ENCODE measurements at regions not wholly inside any gene's neighbourhood (a gene's known extent, or its start where the extent isn't known, plus 50 kb on each side); places are given as distances from the start of the nearest gene placed in this dataset.

GRCh38 chr2:4963106-4963505, 729.1 kb upstream of the SOX11 start:
- H3K4me1 Mint-ChIP-seq, result no peaks in the 10 kb centered on the region
- Histone ChIP-seq H3K36me3 (ENCODE audit: control insufficient read depth, insufficient read depth, low read length) (no peaks in the 10 kb centered on the region), H3K9me3 (ENCODE audit: control insufficient read depth in 2 of 2, low read length in 2 of 2) (no peaks in the 10 kb centered on the region), H3K27me3 (ENCODE audit: control insufficient read depth, insufficient read depth, low read length) (no peaks in the 10 kb centered on the region), H3K4me3 (ENCODE audit: low read depth, low read length) (no peak overlapping the region), H3K4me1 (ENCODE audit: control insufficient read depth, insufficient read depth, low read length, poor library complexity, severe bottlenecking) (no peaks in the 10 kb centered on the region), H3K27ac (ENCODE audit: insufficient read depth, low read length, poor library complexity, severe bottlenecking) (no peak overlapping the region)
- no peak overlapping the region for H3K4me3 Mint-ChIP-seq
- no peak overlapping the region for H3K27ac Mint-ChIP-seq
- H3K36me3 Mint-ChIP-seq, result no peaks in the 10 kb centered on the region
- peaks cover 0 to 11% (median 3%) of the 10 kb centered on the region in 7 donors for H3K9me3 Mint-ChIP-seq
- no peaks in the 10 kb centered on the region for H3K27me3 Mint-ChIP-seq
- ATAC-seq (ENCODE audit: low read depth in 2 of 2) (no peak), DNase-seq (no peak)

- Histone ChIP-seq H3K27me3 (ENCODE audit: control insufficient read depth, insufficient read depth, low read length) (no peaks in the 10 kb centered on the region), H3K9me3 (ENCODE audit: control insufficient read depth in 2 of 2, low read length in 2 of 2) (no peaks in the 10 kb centered on the region), H3K4me1 (ENCODE audit: control insufficient read depth, insufficient read depth, low read length, poor library complexity, severe bottlenecking) (no peaks in the 10 kb centered on the region), H3K36me3 (ENCODE audit: control insufficient read depth, insufficient read depth, low read length) (no peaks in the 10 kb centered on the region), H3K4me3 (ENCODE audit: low read depth, low read length) (no peak overlapping the region), H3K27ac (ENCODE audit: insufficient read depth, low read length, poor library complexity, severe bottlenecking) (no peak overlapping the region)
- no peak for DNase-seq
- no peak for ATAC-seq (ENCODE audit: low read depth in 2 of 2)
- Mint-ChIP-seq H3K4me1 (no peaks in the 10 kb centered on the region), H3K9me3 (peaks cover 2 to 20% (median 6%) of the 10 kb centered on the region in 7 donors), H3K27ac (no peak overlapping the region), H3K27me3 (no peaks in the 10 kb centered on the region), H3K36me3 (no peaks in the 10 kb centered on the region), H3K4me3 (no peak overlapping the region)
Observed at GRCh38 chr2:4964001-4964540, 728.1 kb upstream of the SOX11 start.

- H3K4me3 ChIP-seq (ENCODE audit: low read depth, low read length), result no peak overlapping the region
- no peak overlapping the region for H3K27ac ChIP-seq (ENCODE audit: insufficient read depth, low read length, poor library complexity, severe bottlenecking)
- peaks cover 2 to 24% (median 6%) of the 10 kb centered on the region in 7 donors for H3K9me3 Mint-ChIP-seq
- H3K27me3 Mint-ChIP-seq, result no peaks in the 10 kb centered on the region
- no peaks in the 10 kb centered on the region for H3K36me3 Mint-ChIP-seq
- DNase-seq (no peak), ATAC-seq (ENCODE audit: low read depth in 2 of 2) (no peak)
- H3K36me3 ChIP-seq (ENCODE audit: control insufficient read depth, insufficient read depth, low read length), result no peaks in the 10 kb centered on the region
- no peaks in the 10 kb centered on the region for H3K4me1 ChIP-seq (ENCODE audit: control insufficient read depth, insufficient read depth, low read length, poor library complexity, severe bottlenecking)
- no peaks in the 10 kb centered on the region for H3K4me1 Mint-ChIP-seq
- H3K27ac Mint-ChIP-seq, result no peak overlapping the region
- no peaks in the 10 kb centered on the region for H3K27me3 ChIP-seq (ENCODE audit: control insufficient read depth, insufficient read depth, low read length)
- no peak overlapping the region for H3K4me3 Mint-ChIP-seq
- H3K9me3 ChIP-seq (ENCODE audit: control insufficient read depth in 2 of 2, low read length in 2 of 2), result no peaks in the 10 kb centered on the region
Observed at GRCh38 chr2:4964579-4964978, 727.6 kb upstream of the SOX11 start.

GRCh38 chr2:4965556-4966320, 726.4 kb upstream of the SOX11 start:
- Mint-ChIP-seq H3K4me3 (no peak overlapping the region), H3K4me1 (no peaks in the 10 kb centered on the region), H3K9me3 (peaks cover 2 to 29% (median 8%) of the 10 kb centered on the region in 7 donors), H3K27me3 (no peaks in the 10 kb centered on the region), H3K36me3 (no peaks in the 10 kb centered on the region), H3K27ac (no peak overlapping the region)
- H3K4me3 ChIP-seq (ENCODE audit: low read depth, low read length), result no peak overlapping the region
- H3K27me3 ChIP-seq (ENCODE audit: control insufficient read depth, insufficient read depth, low read length), result no peaks in the 10 kb centered on the region
- DNase-seq (no peak), ATAC-seq (ENCODE audit: low read depth in 2 of 2) (no peak)
- H3K27ac ChIP-seq (ENCODE audit: insufficient read depth, low read length, poor library complexity, severe bottlenecking), result no peak overlapping the region
- H3K36me3 ChIP-seq (ENCODE audit: control insufficient read depth, insufficient read depth, low read length), result no peaks in the 10 kb centered on the region
- no peaks in the 10 kb centered on the region for H3K4me1 ChIP-seq (ENCODE audit: control insufficient read depth, insufficient read depth, low read length, poor library complexity, severe bottlenecking)
- no peaks in the 10 kb centered on the region for H3K9me3 ChIP-seq (ENCODE audit: control insufficient read depth in 2 of 2, low read length in 2 of 2)

- H3K4me3 ChIP-seq (ENCODE audit: low read depth, low read length), result no peak overlapping the region
- Mint-ChIP-seq H3K27me3 (no peaks in the 10 kb centered on the region), H3K36me3 (no peaks in the 10 kb centered on the region), H3K4me1 (no peaks in the 10 kb centered on the region), H3K4me3 (no peak overlapping the region), H3K27ac (no peak overlapping the region), H3K9me3 (peaks cover 2 to 23% (median 9%) of the 10 kb centered on the region in 7 donors)
- no peaks in the 10 kb centered on the region for H3K27me3 ChIP-seq (ENCODE audit: control insufficient read depth, insufficient read depth, low read length)
- no peaks in the 10 kb centered on the region for H3K4me1 ChIP-seq (ENCODE audit: control insufficient read depth, insufficient read depth, low read length, poor library complexity, severe bottlenecking)
- H3K27ac ChIP-seq (ENCODE audit: insufficient read depth, low read length, poor library complexity, severe bottlenecking), result no peak overlapping the region
- ATAC-seq (ENCODE audit: low read depth in 2 of 2), result no peak
- no peaks in the 10 kb centered on the region for H3K9me3 ChIP-seq (ENCODE audit: control insufficient read depth in 2 of 2, low read length in 2 of 2)
- no peak for DNase-seq
- H3K36me3 ChIP-seq (ENCODE audit: control insufficient read depth, insufficient read depth, low read length), result no peaks in the 10 kb centered on the region
Observed at GRCh38 chr2:4967206-4967605, 725.0 kb upstream of the SOX11 start.

- Histone ChIP-seq H3K36me3 (ENCODE audit: control insufficient read depth, insufficient read depth, low read length) (no peaks in the 10 kb centered on the region), H3K4me3 (ENCODE audit: low read depth, low read length) (no peak overlapping the region), H3K4me1 (ENCODE audit: control insufficient read depth, insufficient read depth, low read length, poor library complexity, severe bottlenecking) (no peaks in the 10 kb centered on the region), H3K9me3 (ENCODE audit: control insufficient read depth in 2 of 2, low read length in 2 of 2) (no peaks in the 10 kb centered on the region), H3K27ac (ENCODE audit: insufficient read depth, low read length, poor library complexity, severe bottlenecking) (no peak overlapping the region), H3K27me3 (ENCODE audit: control insufficient read depth, insufficient read depth, low read length) (no peaks in the 10 kb centered on the region)
- no peak for ATAC-seq (ENCODE audit: low read depth in 2 of 2)
- H3K9me3 Mint-ChIP-seq, result peaks cover 2 to 19% (median 7%) of the 10 kb centered on the region in 7 donors
- no peak for DNase-seq
- no peak overlapping the region for H3K27ac Mint-ChIP-seq
- no peaks in the 10 kb centered on the region for H3K4me1 Mint-ChIP-seq
- H3K27me3 Mint-ChIP-seq, result no peaks in the 10 kb centered on the region
- H3K36me3 Mint-ChIP-seq, result no peaks in the 10 kb centered on the region
- H3K4me3 Mint-ChIP-seq, result no peak overlapping the region
Observed at GRCh38 chr2:4972472-4972871, 719.7 kb upstream of the SOX11 start.

- Mint-ChIP-seq H3K27me3 (no peaks in the 10 kb centered on the region), H3K36me3 (no peaks in the 10 kb centered on the region), H3K27ac (no peak overlapping the region), H3K4me3 (no peak overlapping the region), H3K9me3 (peaks cover 3 to 20% (median 6%) of the 10 kb centered on the region in 7 donors), H3K4me1 (no peaks in the 10 kb centered on the region)
- H3K4me3 ChIP-seq (ENCODE audit: low read depth, low read length), result no peak overlapping the region
- ATAC-seq (ENCODE audit: low read depth in 2 of 2), result no peak
- no peak overlapping the region for H3K27ac ChIP-seq (ENCODE audit: insufficient read depth, low read length, poor library complexity, severe bottlenecking)
- peaks cover 0 to 2% of the 10 kb centered on the region in 2 experiments for H3K9me3 ChIP-seq (ENCODE audit: control insufficient read depth in 2 of 2, low read length in 2 of 2)
- no peaks in the 10 kb centered on the region for H3K36me3 ChIP-seq (ENCODE audit: control insufficient read depth, insufficient read depth, low read length)
- DNase-seq, result no peak
- H3K27me3 ChIP-seq (ENCODE audit: control insufficient read depth, insufficient read depth, low read length), result no peaks in the 10 kb centered on the region
- no peaks in the 10 kb centered on the region for H3K4me1 ChIP-seq (ENCODE audit: control insufficient read depth, insufficient read depth, low read length, poor library complexity, severe bottlenecking)
Observed at GRCh38 chr2:4973354-4973753, 718.8 kb upstream of the SOX11 start.

GRCh38 chr2:4973973-4974372, 718.2 kb upstream of the SOX11 start:
- Histone ChIP-seq H3K4me3 (ENCODE audit: low read depth, low read length) (no peak overlapping the region), H3K4me1 (ENCODE audit: control insufficient read depth, insufficient read depth, low read length, poor library complexity, severe bottlenecking) (no peaks in the 10 kb centered on the region), H3K27ac (ENCODE audit: insufficient read depth, low read length, poor library complexity, severe bottlenecking) (no peak overlapping the region), H3K36me3 (ENCODE audit: control insufficient read depth, insufficient read depth, low read length) (no peaks in the 10 kb centered on the region), H3K9me3 (ENCODE audit: control insufficient read depth in 2 of 2, low read length in 2 of 2) (peaks cover 0 to 4% of the 10 kb centered on the region in 2 experiments), H3K27me3 (ENCODE audit: control insufficient read depth, insufficient read depth, low read length) (no peaks in the 10 kb centered on the region)
- H3K9me3 Mint-ChIP-seq, result peaks cover 2 to 16% (median 6%) of the 10 kb centered on the region in 7 donors
- ATAC-seq (ENCODE audit: low read depth in 2 of 2) (no peak), DNase-seq (no peak)
- H3K36me3 Mint-ChIP-seq, result no peaks in the 10 kb centered on the region
- no peaks in the 10 kb centered on the region for H3K4me1 Mint-ChIP-seq
- H3K4me3 Mint-ChIP-seq, result no peak overlapping the region
- H3K27ac Mint-ChIP-seq, result no peak overlapping the region
- H3K27me3 Mint-ChIP-seq, result no peaks in the 10 kb centered on the region

Measured in CD4-positive, CD25-positive, alpha-beta regulatory T cell (primary cell).